HEK293 (cell line): ENCODE measurements at regions not wholly inside any gene's neighbourhood (a gene's known extent, or its start where the extent isn't known, plus 50 kb on each side); places are given as distances from the start of the nearest gene placed in this dataset.

Experiments used
- CTCF ChIA-PET: fragments of 350-600 bp; formaldehyde crosslinking; extraction: SDS; loops from one replicate; lab custom pipeline; 2021; ENCODE audit warnings: antibody characterized with exemption; lab: Yijun Ruan, JAX
- POLR2A ChIA-PET: fragments of 300-600 bp; formaldehyde crosslinking; extraction: SDS; loops from one replicate; lab custom pipeline; 2020; ENCODE audit warnings: antibody characterized with exemption, inconsistent platforms; lab: Yijun Ruan, JAX
- H3K27ac ChIP-seq: fragments of 200-500 bp; sonication (Bioruptor generic); 2 replicates; pipeline ENCODE4 v1.5.1; 2014; ENCODE audit warnings: low read depth, low read length, control low read depth, inconsistent platforms; ENCODE audit errors: extremely low read depth
- H3K36me3 ChIP-seq, 2 experiments: fragments of 200-500 bp in 1 of 2; sonication (Bioruptor generic) in 1 of 2; 1 replicate in 1 of 2; 2 replicates in 1 of 2; pipeline ENCODE4 v1.5.1; 2014 to 2017; ENCODE audit warnings: inconsistent platforms in 2 of 2, low read length in 2 of 2; ENCODE audit not compliant: control insufficient read depth in 2 of 2, insufficient read depth in 1 of 2
- H3K4me1 ChIP-seq: fragments of 200-500 bp; sonication (Bioruptor generic); 2 replicates; pipeline ENCODE4 v1.5.1; 2014; ENCODE audit warnings: mild to moderate bottlenecking, low read length, inconsistent platforms; ENCODE audit not compliant: control insufficient read depth, insufficient read depth
- H3K4me3 ChIP-seq: 2 replicates; pipeline ENCODE4 v1.5.1; 2011; ENCODE audit warnings: low read depth, mild to moderate bottlenecking, control low read depth, low read length, moderate library complexity
- H3K9me3 ChIP-seq: fragments of 200-500 bp; sonication (Bioruptor generic); 2 replicates; pipeline ENCODE4 v1.5.1; 2014; ENCODE audit warnings: low read depth, low read length, inconsistent platforms; ENCODE audit not compliant: control insufficient read depth, insufficient read depth
- BCL6B ChIP-seq: fragments of 450-650 bp; formaldehyde crosslinking; IDR thresholded peaks from 2 replicates; pipeline ENCODE4 v1.5.1; 2017; ENCODE audit warnings: missing biosample characterization, missing genetic modification characterization
- CTCF ChIP-seq: fragments of 450-650 bp; formaldehyde crosslinking; IDR thresholded peaks from 2 replicates; pipeline ENCODE4 v1.5.1; 2016; ENCODE audit warnings: missing biosample characterization, missing genetic modification characterization
- EGR2 ChIP-seq: fragments of 450-650 bp; formaldehyde crosslinking; IDR thresholded peaks from 2 replicates; pipeline ENCODE4 v1.5.1; 2016; ENCODE audit warnings: low read depth, missing biosample characterization, missing genetic modification characterization
- HIC1 ChIP-seq: fragments of 450-650 bp; formaldehyde crosslinking; IDR thresholded peaks from 2 replicates; pipeline ENCODE4 v1.5.1; 2016; ENCODE audit warnings: missing biosample characterization, missing genetic modification characterization
- KLF16 ChIP-seq: fragments of 450-650 bp; formaldehyde crosslinking; IDR thresholded peaks from 2 replicates; pipeline ENCODE4 v1.5.1; 2017; ENCODE audit warnings: missing biosample characterization, missing genetic modification characterization
- PRDM2 ChIP-seq: fragments of 450-650 bp; formaldehyde crosslinking; IDR thresholded peaks from 2 replicates; pipeline ENCODE4 v1.5.1; 2016; ENCODE audit warnings: missing biosample characterization, missing genetic modification characterization, borderline replicate concordance
- SP7 ChIP-seq: fragments of 450-650 bp; formaldehyde crosslinking; IDR thresholded peaks from 2 replicates; pipeline ENCODE4 v1.5.1; 2016; ENCODE audit warnings: missing biosample characterization, missing genetic modification characterization
- ZBTB44 ChIP-seq: fragments of 450-650 bp; IDR thresholded peaks from 2 replicates; pipeline ENCODE4 v1.5.1; 2018; ENCODE audit warnings: missing biosample characterization, mild to moderate bottlenecking, missing genetic modification characterization
- ZNF202 ChIP-seq: fragments of 450-650 bp; formaldehyde crosslinking; IDR thresholded peaks from 2 replicates; pipeline ENCODE4 v1.5.1; 2016; ENCODE audit warnings: missing biosample characterization, missing genetic modification characterization, borderline replicate concordance
- ZNF221 ChIP-seq: fragments of 450-650 bp; formaldehyde crosslinking; IDR thresholded peaks from 2 replicates; pipeline ENCODE4 v1.5.1; 2017; ENCODE audit warnings: missing biosample characterization, missing genetic modification characterization, borderline replicate concordance
- ZNF248 ChIP-seq: fragments of 450-650 bp; formaldehyde crosslinking; IDR thresholded peaks from 2 replicates; pipeline ENCODE4 v1.5.1; 2017; ENCODE audit warnings: missing biosample characterization, missing genetic modification characterization
- ZNF266 ChIP-seq: fragments of 450-650 bp; formaldehyde crosslinking; IDR thresholded peaks from 2 replicates; pipeline ENCODE4 v1.5.1; 2016; ENCODE audit warnings: missing biosample characterization, missing genetic modification characterization, low read depth
- ZNF398 ChIP-seq: fragments of 450-650 bp; formaldehyde crosslinking; IDR thresholded peaks from 2 replicates; pipeline ENCODE4 v1.5.1; 2017; ENCODE audit warnings: missing biosample characterization, missing genetic modification characterization
- ZNF530 ChIP-seq: fragments of 450-650 bp; formaldehyde crosslinking; IDR thresholded peaks from 2 replicates; pipeline ENCODE4 v1.5.1; 2016; ENCODE audit warnings: low read depth, missing biosample characterization, missing genetic modification characterization
- ZNF548 ChIP-seq: fragments of 450-650 bp; formaldehyde crosslinking; IDR thresholded peaks from 2 replicates; pipeline ENCODE4 v1.5.1; 2016; ENCODE audit warnings: missing biosample characterization, missing genetic modification characterization
- ZNF664 ChIP-seq: fragments of 450-650 bp; formaldehyde crosslinking; IDR thresholded peaks from 2 replicates; pipeline ENCODE4 v1.5.1; 2016; ENCODE audit warnings: missing biosample characterization, missing genetic modification characterization
- ZNF76 ChIP-seq: fragments of 450-650 bp; formaldehyde crosslinking; IDR thresholded peaks from 2 replicates; pipeline ENCODE4; 2016; ENCODE audit warnings: low read depth, missing biosample characterization, missing genetic modification characterization, borderline replicate concordance
- ZSCAN30 ChIP-seq: fragments of 450-650 bp; IDR thresholded peaks from 2 replicates; pipeline ENCODE4 v1.5.1; 2018; ENCODE audit warnings: missing biosample characterization, mild to moderate bottlenecking, missing genetic modification characterization, moderate library complexity
- ZSCAN4 ChIP-seq: fragments of 450-650 bp; formaldehyde crosslinking; IDR thresholded peaks from 2 replicates; pipeline ENCODE4 v1.5.1; 2017; ENCODE audit warnings: missing biosample characterization, missing genetic modification characterization

- POLR2A ChIA-PET: no interaction called here
- TF ChIP-seq CTCF (no peak), EGR2 (tag by site-specific recombination) (no peak), ZNF266 (tag by site-specific recombination) (no peak), ZNF398 (tag by site-specific recombination) (no peak), ZNF76 (tag by site-specific recombination) (no peak), HIC1 (no peak), KLF16 (tag by site-specific recombination) (no peak)
- H3K4me3 ChIP-seq: no peak overlapping the region
- CTCF ChIA-PET: no interaction called here
- no peak overlapping the region for H3K27ac ChIP-seq
- no peaks in the 10 kb centered on the region for H3K4me1 ChIP-seq
- H3K9me3 ChIP-seq: no peaks in the 10 kb centered on the region
- no peaks in the 10 kb centered on the region for H3K36me3 ChIP-seq
These were observed 80.8 kb upstream of the SMIM30 start for GRCh38 chr7:113199136-113199535.

GRCh38 chr7:113198226-113198625, 79.9 kb upstream of the SMIM30 start:
- POLR2A ChIA-PET: interaction anchor here (0.7 kb wide), 1 partner anchor 13 kb away, joined by 3 read pairs; no protein-coding TSS in a partner anchor
- Histone ChIP-seq H3K27ac (no peak overlapping the region), H3K9me3 (no peaks in the 10 kb centered on the region), H3K36me3 (no peaks in the 10 kb centered on the region), H3K4me3 (no peak overlapping the region), H3K4me1 (no peaks in the 10 kb centered on the region)
- CTCF ChIA-PET: interaction anchor here (0.7 kb wide), 1 partner anchor 564 kb away, joined by 3 read pairs; no protein-coding TSS in a partner anchor
- TF ChIP-seq SP7 (tag by site-specific recombination) (no peak), ZSCAN30 (tag by site-specific recombination) (no peak), ZNF202 (no peak), ZNF664 (tag by site-specific recombination) (no peak), ZNF548 (tag by site-specific recombination) (no peak), PRDM2 (no peak), ZNF221 (tag by site-specific recombination) (no peak), ZNF248 (tag by site-specific recombination) (no peak), ZBTB44 (no peak), ZNF530 (tag by site-specific recombination) (no peak), ZSCAN4 (tag by site-specific recombination) (no peak), BCL6B (no peak)
